ENCODE measurements at regions not wholly inside any gene's neighbourhood (a gene's known extent, or its start where the extent isn't known, plus 50 kb on each side); places are given as distances from the start of the nearest gene placed in this dataset.

GRCh38 chr13:108127406-108127805, 87.9 kb downstream of the LIG4 start:
- no peak overlapping the region for H3K27ac ChIP-seq (ENCODE audit: low read depth, low read length)
- no peaks in the 10 kb centered on the region for H3K9me3 Mint-ChIP-seq
- TF ChIP-seq CTCF (conservative IDR thresholded peaks at IDR 0.05): no peak
- H3K36me3 Mint-ChIP-seq (ENCODE audit: low read depth): no peaks in the 10 kb centered on the region
- no peak overlapping the region for H3K27ac Mint-ChIP-seq
- no peak for DNase-seq
- no peak overlapping the region for H3K4me3 ChIP-seq (ENCODE audit: low read length)
- peaks cover 4% of the 10 kb centered on the region for H3K4me1 Mint-ChIP-seq
- no peak overlapping the region for H3K9ac ChIP-seq (ENCODE audit: extremely low read depth, low read length, poor library complexity, severe bottlenecking)
- H3K9me3 ChIP-seq (ENCODE audit: control insufficient read depth, low read length): no peaks in the 10 kb centered on the region
- no peaks in the 10 kb centered on the region for H3K27me3 Mint-ChIP-seq (ENCODE audit: insufficient read depth)
- no peak overlapping the region for H3K4me3 Mint-ChIP-seq
- no peaks in the 10 kb centered on the region for H3K4me1 ChIP-seq (ENCODE audit: control insufficient read depth, insufficient read depth, low read length)
- no peaks in the 10 kb centered on the region for H3K27me3 ChIP-seq (ENCODE audit: control insufficient read depth, insufficient read depth, low read length, poor library complexity, severe bottlenecking)
- H3K36me3 ChIP-seq (ENCODE audit: control insufficient read depth, insufficient read depth, low read length): no peaks in the 10 kb centered on the region

- DNase-seq: no peak
- no peak for TF ChIP-seq CTCF (conservative IDR thresholded peaks at IDR 0.05)
- peaks cover 4% of the 10 kb centered on the region for H3K4me1 Mint-ChIP-seq
- H3K4me3 ChIP-seq (ENCODE audit: low read length): no peak overlapping the region
- H3K9me3 ChIP-seq (ENCODE audit: control insufficient read depth, low read length): no peaks in the 10 kb centered on the region
- H3K27ac ChIP-seq (ENCODE audit: low read depth, low read length): no peak overlapping the region
- no peak overlapping the region for H3K4me3 Mint-ChIP-seq
- 98% methylated on average over 1 of the region's 2 CpGs; no CpG with 5 or more reads in 1 of the 2 experiments for WGBS, 2 experiments (ENCODE audit: insufficient coverage in 1 of 2, insufficient read length in 1 of 2)
- no peaks in the 10 kb centered on the region for H3K27me3 ChIP-seq (ENCODE audit: control insufficient read depth, insufficient read depth, low read length, poor library complexity, severe bottlenecking)
- no peaks in the 10 kb centered on the region for H3K9me3 Mint-ChIP-seq
- H3K27ac Mint-ChIP-seq: no peak overlapping the region
- no peak overlapping the region for H3K9ac ChIP-seq (ENCODE audit: extremely low read depth, low read length, poor library complexity, severe bottlenecking)
- H3K36me3 Mint-ChIP-seq (ENCODE audit: low read depth): no peaks in the 10 kb centered on the region
- no peaks in the 10 kb centered on the region for H3K4me1 ChIP-seq (ENCODE audit: control insufficient read depth, insufficient read depth, low read length)
- H3K36me3 ChIP-seq (ENCODE audit: control insufficient read depth, insufficient read depth, low read length): no peaks in the 10 kb centered on the region
- H3K27me3 Mint-ChIP-seq (ENCODE audit: insufficient read depth): no peaks in the 10 kb centered on the region
Observed at GRCh38 chr13:108126056-108126455, 89.3 kb downstream of the LIG4 start.

- Histone ChIP-seq H3K9me3 (ENCODE audit: control insufficient read depth, low read length) (no peaks in the 10 kb centered on the region), H3K9ac (ENCODE audit: extremely low read depth, low read length, poor library complexity, severe bottlenecking) (no peak overlapping the region), H3K4me3 (ENCODE audit: low read length) (no peak overlapping the region), H3K27me3 (ENCODE audit: control insufficient read depth, insufficient read depth, low read length, poor library complexity, severe bottlenecking) (no peaks in the 10 kb centered on the region), H3K4me1 (ENCODE audit: control insufficient read depth, insufficient read depth, low read length) (no peaks in the 10 kb centered on the region), H3K36me3 (ENCODE audit: control insufficient read depth, insufficient read depth, low read length) (no peaks in the 10 kb centered on the region), H3K27ac (ENCODE audit: low read depth, low read length) (no peak overlapping the region)
- no peak for DNase-seq
- WGBS, 2 experiments (ENCODE audit: insufficient coverage in 1 of 2, insufficient read length in 1 of 2): 82 to 92% methylated on average over 1 of the region's 1 CpG
- Mint-ChIP-seq H3K27me3 (ENCODE audit: insufficient read depth) (no peaks in the 10 kb centered on the region), H3K9me3 (no peaks in the 10 kb centered on the region), H3K36me3 (ENCODE audit: low read depth) (no peaks in the 10 kb centered on the region), H3K4me3 (no peak overlapping the region), H3K27ac (no peak overlapping the region), H3K4me1 (peaks cover 4% of the 10 kb centered on the region)
- TF ChIP-seq CTCF (conservative IDR thresholded peaks at IDR 0.05): peak; percentile 68
Observed at GRCh38 chr13:108121406-108121805, 93.9 kb downstream of the LIG4 start.
